ENCODE measurements at regions not wholly inside any gene's neighbourhood (a gene's known extent, or its start where the extent isn't known, plus 50 kb on each side); places are given as distances from the start of the nearest gene placed in this dataset.
"Not testable (repeated sequence)": the region's sequence is repeated elsewhere in the genome, so short reads cannot be mapped to it uniquely, and the experiment has no call there.

DNA sequence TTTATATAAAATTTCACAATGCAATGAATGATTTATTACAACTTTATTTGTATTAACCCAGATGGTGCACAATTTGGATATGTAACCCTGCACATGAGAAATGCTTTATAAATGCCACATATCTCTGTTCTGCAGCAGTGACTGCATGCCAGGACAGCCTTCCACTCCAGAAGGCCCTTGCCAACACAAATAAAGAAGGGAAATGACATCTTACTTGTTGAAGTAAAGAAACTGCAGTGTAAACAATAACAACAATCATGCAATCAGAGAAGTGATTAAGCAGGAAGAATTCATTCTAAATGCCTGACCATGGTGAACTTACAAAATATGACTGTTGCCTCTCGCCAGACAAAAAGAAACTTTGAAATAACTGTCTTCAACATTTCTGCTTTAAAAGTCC lies 129.9 kb upstream of the CHST9 start:
- Mint-ChIP-seq H3K36me3 (no peaks in the 10 kb centered on the region), H3K27ac (no peak overlapping the region), H3K4me1 (no peaks in the 10 kb centered on the region), H3K4me3 (no peak overlapping the region), H3K27me3 (no peaks in the 10 kb centered on the region), H3K9me3 (peaks cover 2 to 10% (median 3%) of the 10 kb centered on the region in 3 donors)

DNA sequence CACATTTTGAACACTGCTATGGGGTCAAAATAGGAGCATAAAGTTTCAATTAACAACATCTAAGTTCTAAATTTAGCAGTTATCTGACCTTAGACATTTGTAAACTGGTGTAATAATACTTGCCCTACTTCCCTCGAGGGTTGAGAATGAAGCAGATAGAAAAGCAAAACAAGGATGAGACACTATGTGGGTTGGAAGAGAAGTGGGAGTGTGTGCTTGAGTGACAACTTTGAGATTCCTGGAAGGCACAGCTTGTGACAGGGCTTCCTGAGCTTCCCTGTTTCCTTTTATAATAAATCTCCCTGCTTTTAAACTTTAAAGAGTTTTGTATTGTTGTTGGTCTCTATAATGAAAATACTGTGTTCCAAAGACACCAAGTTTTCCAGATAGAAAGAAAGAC lies 128.6 kb upstream of the CHST9 start:
- Mint-ChIP-seq H3K27ac (no peak overlapping the region), H3K36me3 (no peaks in the 10 kb centered on the region), H3K27me3 (no peaks in the 10 kb centered on the region), H3K4me3 (no peak overlapping the region), H3K9me3 (peaks cover under 1 to 7% (median 2%) of the 10 kb centered on the region in 3 donors), H3K4me1 (no peaks in the 10 kb centered on the region)

DNA sequence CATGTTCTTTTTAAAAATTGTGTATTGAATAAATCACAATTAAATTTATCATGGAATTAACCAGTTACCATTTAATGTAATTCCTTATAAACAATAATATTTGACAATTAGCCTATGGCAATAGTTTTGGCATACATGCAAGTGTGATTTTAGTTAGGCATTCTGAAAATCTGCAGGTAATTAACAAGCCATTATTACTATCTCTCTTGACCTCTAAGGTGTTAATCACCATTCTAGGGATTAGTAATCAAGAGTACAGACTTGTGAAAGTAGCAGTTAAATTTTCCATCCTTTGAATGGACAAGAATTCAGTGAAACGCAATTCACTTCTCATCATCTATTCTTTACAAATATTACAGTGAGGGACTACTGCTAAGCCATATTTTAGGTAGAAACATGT lies 127.7 kb upstream of the CHST9 start:
- Mint-ChIP-seq H3K4me3 (no peak overlapping the region), H3K4me1 (no peaks in the 10 kb centered on the region), H3K36me3 (no peaks in the 10 kb centered on the region), H3K27ac (no peak overlapping the region), H3K9me3 (peaks cover 0 to 7% (median 2%) of the 10 kb centered on the region in 3 donors), H3K27me3 (no peaks in the 10 kb centered on the region)

DNA sequence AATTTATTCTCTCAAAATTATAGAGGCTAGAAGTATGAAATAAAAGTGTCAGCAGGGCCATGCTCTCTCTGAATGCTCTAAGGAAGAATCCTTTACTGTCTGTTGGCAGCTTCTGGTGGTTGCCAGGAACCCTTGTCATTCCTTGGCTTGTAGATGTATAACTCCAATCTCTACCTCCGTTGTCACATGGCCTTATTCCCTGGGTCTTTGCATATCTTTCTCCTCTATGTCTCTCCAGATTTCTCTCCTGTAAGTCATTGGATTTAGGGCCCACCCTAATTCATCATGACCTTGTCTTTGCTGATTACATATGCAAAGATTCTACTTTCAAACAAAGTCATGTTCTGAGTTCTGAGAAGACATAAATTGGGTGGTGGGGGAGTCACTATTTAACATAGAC lies 127.0 kb upstream of the CHST9 start:
- Mint-ChIP-seq H3K4me1 (no peaks in the 10 kb centered on the region), H3K27me3 (no peaks in the 10 kb centered on the region), H3K4me3 (no peak overlapping the region), H3K36me3 (no peaks in the 10 kb centered on the region), H3K9me3 (peaks cover 0 to 7% (median 2%) of the 10 kb centered on the region in 3 donors), H3K27ac (no peak overlapping the region)

DNA sequence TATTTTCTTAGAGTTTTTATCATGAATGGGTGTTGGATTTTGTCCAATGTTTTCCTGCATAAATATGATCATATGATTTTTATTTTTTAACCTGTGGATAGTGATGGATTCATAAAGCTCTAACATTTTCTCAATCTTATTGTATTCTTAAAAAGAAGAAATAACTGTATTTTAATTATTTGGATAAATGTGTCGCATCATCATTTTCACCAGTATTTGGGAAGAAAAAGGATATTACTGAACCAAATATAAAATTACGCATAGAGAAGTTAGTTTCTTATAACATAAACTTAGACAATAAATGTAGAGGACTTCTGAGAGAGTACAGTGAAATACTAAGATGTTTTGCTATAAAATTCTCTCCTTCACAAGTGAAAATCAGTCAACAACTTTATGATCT lies 126.0 kb upstream of the CHST9 start:
- Mint-ChIP-seq H3K4me1 (no peaks in the 10 kb centered on the region), H3K27me3 (no peaks in the 10 kb centered on the region), H3K27ac (no peak overlapping the region), H3K9me3 (peaks cover 0 to 7% (median 3%) of the 10 kb centered on the region in 3 donors), H3K36me3 (no peaks in the 10 kb centered on the region), H3K4me3 (no peak overlapping the region)

DNA sequence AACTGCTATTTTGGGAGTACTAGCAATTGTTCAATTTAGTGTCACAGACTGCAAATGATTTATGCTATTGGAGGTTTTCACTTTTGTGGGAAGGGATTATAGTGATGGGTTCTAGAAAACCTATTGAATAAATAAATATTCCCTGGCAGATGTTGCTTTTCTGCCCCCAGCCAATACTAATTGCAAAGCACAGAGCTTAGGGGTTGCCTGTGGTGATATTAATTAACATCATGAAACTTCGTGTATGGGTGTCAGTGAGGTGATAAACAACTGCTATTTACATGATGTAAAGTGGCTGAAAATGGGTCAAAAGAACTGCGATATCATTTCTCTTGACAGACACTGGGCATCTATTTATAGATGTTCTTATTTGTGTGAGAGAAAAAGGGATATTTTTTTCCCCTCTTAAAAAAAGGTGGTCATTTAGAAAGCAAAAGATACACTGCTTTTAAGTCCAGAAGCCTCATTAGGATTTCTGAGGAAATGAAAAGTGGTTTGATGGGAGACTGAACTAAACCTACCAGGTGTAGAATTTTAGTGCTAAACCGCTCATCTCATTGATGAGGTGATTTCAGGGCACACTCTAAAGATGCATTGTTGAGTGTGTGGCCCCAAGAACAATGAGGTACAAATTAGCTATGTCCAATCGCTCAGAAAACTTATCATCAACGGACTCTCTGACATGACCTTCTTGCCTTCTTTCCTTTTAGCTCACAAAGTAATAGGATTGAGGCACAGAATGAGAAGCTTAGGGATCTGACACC lies 116.7 kb upstream of the CHST9 start:
- no peaks in the 10 kb centered on the region for H3K4me1 Mint-ChIP-seq
- H3K9me3 Mint-ChIP-seq = peaks cover 2 to 8% (median 3%) of the 10 kb centered on the region in 3 donors
- no peaks in the 10 kb centered on the region for H3K36me3 Mint-ChIP-seq
- H3K27me3 Mint-ChIP-seq = no peaks in the 10 kb centered on the region
- no peak overlapping the region for H3K27ac Mint-ChIP-seq
- no peak overlapping the region for H3K4me3 Mint-ChIP-seq

DNA sequence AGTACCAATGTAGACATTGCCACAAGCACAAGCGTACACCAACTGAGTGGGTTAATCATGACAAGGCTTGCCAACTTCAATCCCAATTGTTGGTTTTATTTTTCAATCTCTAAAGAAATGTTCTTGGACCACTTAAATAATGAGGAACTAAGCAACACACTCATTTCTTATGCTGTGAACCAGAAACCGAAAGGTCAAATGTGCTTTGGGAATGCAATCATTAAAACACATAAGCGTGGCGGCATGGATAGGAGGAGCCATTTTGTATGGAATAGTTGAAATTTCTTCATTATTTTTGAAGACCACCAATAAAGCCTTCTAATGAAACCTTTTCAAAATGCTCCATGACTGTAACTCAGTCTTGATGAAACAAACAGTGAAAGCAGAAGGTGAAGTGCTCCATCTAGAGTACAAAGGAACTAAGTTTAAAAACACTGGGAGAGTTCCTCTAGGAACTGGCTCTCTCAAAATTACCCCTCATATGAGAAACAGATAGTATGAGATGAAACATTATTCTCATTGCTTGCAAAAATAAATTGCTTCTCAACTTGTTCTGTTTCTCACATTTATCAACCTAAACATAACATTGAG lies 113.2 kb upstream of the CHST9 start:
- Mint-ChIP-seq H3K36me3 (no peaks in the 10 kb centered on the region), H3K9me3 (peaks cover 0 to 13% (median 1%) of the 10 kb centered on the region in 3 donors), H3K4me3 (no peak overlapping the region), H3K27ac (no peak overlapping the region), H3K27me3 (no peaks in the 10 kb centered on the region), H3K4me1 (no peaks in the 10 kb centered on the region)

DNA sequence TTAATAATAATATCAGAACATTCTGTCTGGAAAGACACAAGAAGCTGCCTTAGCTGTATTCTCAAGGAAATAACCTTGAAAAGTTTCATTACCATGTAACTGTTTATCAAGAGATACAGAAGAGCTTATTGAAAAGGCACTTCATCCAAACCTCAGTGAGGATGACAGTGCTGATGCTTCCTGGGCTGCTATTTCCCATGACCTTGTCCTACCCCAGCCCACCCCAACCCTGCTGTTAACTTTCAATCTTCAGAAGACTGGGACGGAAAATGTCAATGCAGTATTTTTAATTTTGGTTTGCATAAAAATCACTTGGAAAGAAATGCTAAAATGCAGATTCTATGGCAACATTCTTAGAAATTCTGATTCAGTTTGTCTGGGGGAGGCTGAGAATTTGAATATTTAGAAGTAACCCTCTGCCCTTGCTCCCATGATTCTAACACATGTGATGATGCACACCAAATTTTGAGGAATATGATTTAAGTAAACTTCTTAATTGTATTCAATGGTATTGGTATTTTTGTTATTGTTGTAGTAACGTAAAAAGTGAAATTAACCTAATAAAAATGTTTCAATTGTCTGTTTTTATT lies 101.0 kb upstream of the CHST9 start:
- H3K9me3 Mint-ChIP-seq, H3K4me1 Mint-ChIP-seq, H3K4me3 Mint-ChIP-seq, H3K27me3 Mint-ChIP-seq, H3K36me3 Mint-ChIP-seq, H3K27ac Mint-ChIP-seq: not testable (repeated sequence)

DNA sequence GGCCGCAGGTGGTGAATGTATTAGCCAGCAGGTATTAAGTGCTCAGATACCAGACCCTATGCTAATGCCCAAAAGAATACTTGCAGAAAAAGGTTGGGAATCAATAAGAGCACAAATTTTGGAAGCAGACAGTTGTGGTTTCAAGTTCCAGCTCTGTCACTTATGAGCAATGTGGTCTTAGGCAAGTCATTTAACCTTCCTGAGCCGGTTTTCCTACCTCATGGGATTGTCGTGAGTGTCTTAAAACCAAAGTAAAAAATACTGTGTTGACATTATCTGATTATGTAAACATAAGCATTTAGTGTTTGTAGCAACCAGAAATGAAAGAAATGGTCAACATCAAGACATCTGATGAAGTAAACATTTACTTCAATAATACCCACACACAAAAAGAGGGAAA lies 93.0 kb upstream of the CHST9 start:
- no peaks in the 10 kb centered on the region for H3K4me1 Mint-ChIP-seq
- no peaks in the 10 kb centered on the region for H3K27me3 Mint-ChIP-seq
- no peaks in the 10 kb centered on the region for H3K36me3 Mint-ChIP-seq
- no peak overlapping the region for H3K4me3 Mint-ChIP-seq
- peaks cover 0 to 7% (median 6%) of the 10 kb centered on the region in 3 donors for H3K9me3 Mint-ChIP-seq
- no peak overlapping the region for H3K27ac Mint-ChIP-seq

DNA sequence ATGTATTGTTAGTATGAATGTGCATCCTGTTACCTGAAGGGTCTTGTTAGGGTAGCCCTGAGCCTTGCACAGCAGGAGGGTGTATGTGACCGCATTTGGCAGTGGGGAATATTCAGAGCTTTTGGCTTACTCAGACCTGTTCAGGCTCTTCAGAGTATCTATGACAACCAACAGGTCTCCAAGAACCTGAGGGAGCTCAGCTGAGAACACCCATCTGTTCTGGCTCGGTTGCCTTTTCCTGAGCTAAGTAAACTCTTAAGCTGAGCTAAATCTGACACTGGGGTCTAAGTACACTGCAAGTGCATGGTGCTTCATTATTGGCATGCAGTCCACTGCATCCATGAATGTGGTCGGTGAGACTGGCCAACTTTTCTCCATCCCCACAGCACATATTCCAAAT lies 92.4 kb upstream of the CHST9 start:
- Mint-ChIP-seq H3K4me3 (no peak overlapping the region), H3K4me1 (no peaks in the 10 kb centered on the region), H3K36me3 (no peaks in the 10 kb centered on the region), H3K27me3 (no peaks in the 10 kb centered on the region), H3K27ac (no peak overlapping the region), H3K9me3 (peaks cover 0 to 7% (median 6%) of the 10 kb centered on the region in 3 donors)

DNA sequence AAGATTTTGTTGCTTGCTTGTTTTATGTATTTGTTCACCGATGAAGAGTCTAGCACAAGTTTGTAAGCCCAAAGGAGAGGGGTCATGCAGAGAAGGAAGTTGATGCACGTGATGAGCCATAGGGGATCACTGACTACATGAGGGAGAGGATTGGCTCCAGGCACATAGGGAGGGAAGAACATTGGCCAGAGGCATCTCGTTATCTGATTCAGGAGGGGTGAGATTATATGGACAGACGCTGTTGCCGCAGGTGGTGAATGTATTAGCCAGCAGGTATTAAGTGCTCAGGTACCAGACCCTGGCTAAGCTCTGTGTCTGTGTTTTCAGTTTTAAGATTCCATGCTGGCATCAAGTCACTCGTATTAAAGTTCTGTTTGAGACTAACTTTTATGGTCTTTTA lies 91.8 kb upstream of the CHST9 start:
- Mint-ChIP-seq H3K36me3 (no peaks in the 10 kb centered on the region), H3K4me1 (no peaks in the 10 kb centered on the region), H3K4me3 (no peak overlapping the region), H3K27ac (no peak overlapping the region), H3K9me3 (peaks cover 0 to 7% (median 6%) of the 10 kb centered on the region in 3 donors), H3K27me3 (no peaks in the 10 kb centered on the region)

DNA sequence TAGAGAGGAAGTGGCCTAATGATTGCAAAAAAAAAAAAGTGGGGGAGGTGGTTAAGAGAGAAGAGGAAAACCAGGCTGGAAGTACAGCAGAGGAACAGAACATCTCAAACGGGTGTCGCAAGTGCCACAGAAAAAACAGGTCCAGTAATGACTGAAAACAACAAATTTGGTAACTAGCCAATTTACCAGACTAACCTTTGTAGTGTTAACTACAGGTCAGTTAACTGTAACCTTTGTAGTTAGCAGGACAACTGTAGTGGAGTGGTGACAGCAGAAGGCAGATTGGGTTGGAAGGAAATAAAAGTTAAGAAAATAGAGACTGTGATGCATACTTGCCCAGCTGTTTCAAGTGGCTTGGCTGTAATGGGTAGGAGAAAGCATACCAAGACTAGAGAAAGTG lies 91.4 kb upstream of the CHST9 start:
- Mint-ChIP-seq H3K4me1 (no peaks in the 10 kb centered on the region), H3K9me3 (peaks cover 2 to 7% (median 6%) of the 10 kb centered on the region in 3 donors), H3K4me3 (no peak overlapping the region), H3K36me3 (no peaks in the 10 kb centered on the region), H3K27me3 (no peaks in the 10 kb centered on the region), H3K27ac (no peak overlapping the region)

DNA sequence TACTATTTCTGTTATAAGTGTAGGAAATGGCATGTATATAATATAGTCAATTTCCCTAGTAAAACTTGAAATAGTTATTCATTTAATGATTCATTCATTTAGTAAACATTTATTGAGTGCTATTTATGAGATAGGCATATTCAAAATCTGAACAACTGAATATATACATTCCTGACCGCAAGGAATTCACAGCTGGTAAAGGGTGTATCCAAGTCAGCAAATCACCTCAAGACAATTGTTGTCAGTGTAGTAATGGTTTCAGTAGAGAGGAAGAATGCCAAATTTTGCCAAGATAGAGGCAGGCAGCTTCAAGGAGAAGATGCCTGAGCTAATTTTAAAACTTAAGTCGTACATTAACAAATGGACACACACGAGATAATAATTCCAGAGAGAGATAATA lies 89.8 kb upstream of the CHST9 start:
- no peak overlapping the region for H3K4me3 Mint-ChIP-seq
- H3K4me1 Mint-ChIP-seq = no peaks in the 10 kb centered on the region
- no peak overlapping the region for H3K27ac Mint-ChIP-seq
- peaks cover 6 to 9% (median 7%) of the 10 kb centered on the region in 3 donors for H3K9me3 Mint-ChIP-seq
- no peaks in the 10 kb centered on the region for H3K27me3 Mint-ChIP-seq
- H3K36me3 Mint-ChIP-seq = no peaks in the 10 kb centered on the region

DNA sequence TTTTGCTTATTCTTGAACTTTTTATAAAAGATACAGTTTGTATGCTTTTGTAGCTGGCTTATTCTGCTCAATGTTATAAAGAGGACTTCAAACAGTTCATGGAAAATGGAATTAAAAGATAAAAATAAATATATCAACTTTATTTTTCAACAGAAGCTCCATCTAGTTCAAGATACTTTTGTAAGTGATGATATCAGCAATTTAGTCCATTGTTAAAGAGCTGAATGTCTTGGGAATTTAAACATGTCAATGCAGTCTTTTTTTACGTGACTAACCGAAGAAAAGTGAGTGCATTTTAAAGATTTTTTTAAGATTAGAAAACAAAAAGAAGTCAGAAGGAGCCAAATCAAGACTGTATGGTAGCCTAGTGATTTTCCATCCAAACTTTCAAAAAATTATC lies 85.4 kb upstream of the CHST9 start:
- Mint-ChIP-seq H3K36me3 (no peaks in the 10 kb centered on the region), H3K9me3 (peaks cover 1 to 20% (median 4%) of the 10 kb centered on the region in 3 donors), H3K27me3 (no peaks in the 10 kb centered on the region), H3K27ac (no peak overlapping the region), H3K4me3 (no peak overlapping the region), H3K4me1 (no peaks in the 10 kb centered on the region)

DNA sequence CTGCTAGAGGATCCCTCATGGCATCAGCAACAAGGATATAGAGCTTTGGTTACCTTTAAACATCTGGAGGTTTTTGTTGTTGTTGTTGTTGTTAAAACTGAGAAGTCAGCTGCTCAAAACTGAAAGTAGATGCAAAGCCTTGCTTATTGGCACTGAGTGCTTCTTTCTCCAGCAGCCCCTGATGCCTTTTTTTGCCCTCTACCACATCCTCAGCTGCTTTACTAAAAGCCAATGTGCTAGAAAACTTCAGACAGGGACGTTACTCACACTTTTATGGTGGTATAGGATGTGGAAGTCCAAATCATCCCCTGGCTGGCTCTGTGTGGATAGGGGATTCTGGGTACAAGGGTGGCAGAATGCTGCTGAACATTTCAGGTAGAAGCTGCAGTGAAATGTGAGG lies 78.3 kb upstream of the CHST9 start:
- Mint-ChIP-seq H3K4me3 (no peak overlapping the region), H3K27ac (no peak overlapping the region), H3K9me3 (peaks cover 9 to 16% (median 10%) of the 10 kb centered on the region in 3 donors), H3K36me3 (no peaks in the 10 kb centered on the region), H3K4me1 (no peaks in the 10 kb centered on the region), H3K27me3 (no peaks in the 10 kb centered on the region)

Data from IgD-negative memory B cell (primary cell).